Endothelial cell of umbilical vein (primary cell): ENCODE measurements at regions not wholly inside any gene's neighbourhood (a gene's known extent, or its start where the extent isn't known, plus 50 kb on each side); places are given as distances from the start of the nearest gene placed in this dataset.

Experiments
- BruUV-seq: library from RNA; stranded (reverse); fragments of 400-500 nt; replicated peaks from 2 replicates; lab custom pipeline; 2021; lab: Mats Ljungman, UMichigan
- CTCF ChIA-PET: fragments of 300-600, 350-600 bp; sonication (Branson Sonifier 250); formaldehyde crosslinking; loops from one replicate; lab custom pipeline; 2021; ENCODE audit warnings: antibody characterized with exemption, inconsistent platforms; lab: Charles Lee
- POLR2A ChIA-PET: fragments of 300-600, 350-600 bp; sonication (Branson Sonifier 250); formaldehyde crosslinking; loops from one replicate; lab custom pipeline; 2021; ENCODE audit warnings: antibody characterized with exemption, inconsistent platforms; lab: Charles Lee
- DNase-seq: peaks from one replicate; pipeline ENCODE4 v3.0.0-alpha.2; 2011; ENCODE audit warnings: low read depth, low spot score
- FAIRE-seq: peaks from 2 replicates; lab custom pipeline; 2011; peaks lifted over from hg19 to GRCh38; lab: Jason Lieb, UNC
- H2AFZ ChIP-seq: 2 replicates; pipeline ENCODE4 v1.6.0; 2012; ENCODE audit warnings: low read depth, low read length, control low read depth, inconsistent platforms
- H3K27ac ChIP-seq: 2 replicates; pipeline ENCODE4 v1.5.1; 2011; ENCODE audit warnings: low read depth, mild to moderate bottlenecking, control low read depth, low read length, moderate library complexity; ENCODE audit not compliant: insufficient read depth
- H3K27me3 ChIP-seq, 2 experiments: 2 replicates each; pipeline versions ENCODE4 v1.6.0 to v1.6.1; 2011; ENCODE audit warnings: low read length in 2 of 2, mixed read lengths in 1 of 2; ENCODE audit not compliant: control insufficient read depth in 2 of 2, insufficient read depth in 2 of 2
- H3K36me3 ChIP-seq, 2 experiments: 2 replicates in 1 of 2; 3 replicates in 1 of 2; pipeline ENCODE4 v1.5.1; 2011; ENCODE audit warnings: low read length in 2 of 2, mild to moderate bottlenecking in 1 of 2, moderate library complexity in 1 of 2; ENCODE audit not compliant: control insufficient read depth in 2 of 2, insufficient read depth in 2 of 2; ENCODE audit errors: extremely low read depth in 1 of 2
- H3K4me1 ChIP-seq: 3 replicates; pipeline ENCODE4 v1.5.1; 2011; ENCODE audit warnings: mild to moderate bottlenecking, low read length; ENCODE audit not compliant: control insufficient read depth, insufficient read depth; ENCODE audit errors: extremely low read depth
- H3K4me2 ChIP-seq: 2 replicates; pipeline ENCODE4 v1.6.1; 2011; ENCODE audit warnings: low read length, control low read depth, mixed read lengths; ENCODE audit not compliant: insufficient read depth
- H3K4me3 ChIP-seq, 3 experiments: fragments of 200-600 bp in 1 of 3; sonication (generic), shearing (Covaris generic) in 1 of 3; replicated peaks in 1 of 3; 2 replicates each; pipeline ENCODE4 v1.5.1; 2011 to 2016; ENCODE audit warnings: control low read depth in 3 of 3, low read length in 3 of 3, mild to moderate bottlenecking in 2 of 3, inconsistent platforms in 1 of 3, low read depth in 1 of 3, moderate library complexity in 1 of 3; ENCODE audit not compliant: insufficient read depth in 1 of 3
- H3K79me2 ChIP-seq: 2 replicates; pipeline ENCODE4 v1.6.0; 2012; ENCODE audit warnings: low read length, inconsistent platforms; ENCODE audit not compliant: control insufficient read depth, insufficient read depth
- H3K9ac ChIP-seq: replicated peaks from 2 replicates; pipeline ENCODE3; 2011; ENCODE audit warnings: low read length, control low read depth; ENCODE audit not compliant: insufficient read depth; ENCODE audit errors: extremely low read depth
- H3K9me1 ChIP-seq: replicated peaks from 3 replicates; pipeline ENCODE4 v1.6.0; 2011; ENCODE audit warnings: mild to moderate bottlenecking, low read length; ENCODE audit not compliant: control insufficient read depth, insufficient read depth; ENCODE audit errors: extremely low read depth
- H3K9me3 ChIP-seq: replicated peaks from 2 replicates; pipeline ENCODE4 v1.5.1; 2012; ENCODE audit warnings: low read length, inconsistent platforms; ENCODE audit not compliant: control insufficient read depth, insufficient read depth
- H4K20me1 ChIP-seq: replicated peaks from 2 replicates; pipeline ENCODE3; 2011; ENCODE audit warnings: mild to moderate bottlenecking, low read length; ENCODE audit not compliant: control insufficient read depth, insufficient read depth; ENCODE audit errors: extremely low read depth
- EZH2 ChIP-seq: IDR thresholded peaks from 2 replicates; pipeline ENCODE4 v1.6.1; 2012; ENCODE audit warnings: borderline replicate concordance, low read depth, mild to moderate bottlenecking, moderate library complexity, low read length, inconsistent platforms; ENCODE audit not compliant: severe bottlenecking
- GATA2 ChIP-seq: IDR thresholded peaks from 2 replicates; pipeline ENCODE4 v1.7.0; 2011; ENCODE audit warnings: low read depth, mild to moderate bottlenecking, moderate library complexity, mixed read lengths, low read length; ENCODE audit not compliant: insufficient read length, insufficient read depth
- JUN ChIP-seq: IDR thresholded peaks from 2 replicates; pipeline ENCODE4 v1.6.1; 2011; ENCODE audit warnings: borderline replicate concordance, low read depth; ENCODE audit not compliant: insufficient read length, insufficient read depth
- MAX ChIP-seq: IDR thresholded peaks from 2 replicates; pipeline ENCODE4 v1.6.1; 2011; ENCODE audit not compliant: insufficient read depth, insufficient read length
- MYC ChIP-seq: IDR thresholded peaks from one replicate; pipeline ENCODE4 v1.6.1; 2011; ENCODE audit warnings: mild to moderate bottlenecking, low read depth, low read length
- POLR2A ChIP-seq: IDR thresholded peaks from 2 replicates; pipeline ENCODE4 v1.6.1; 2012; ENCODE audit warnings: low read depth, mild to moderate bottlenecking, control low read depth, low read length
- POLR2AphosphoS5 ChIP-seq: IDR thresholded peaks from 2 replicates; pipeline ENCODE4 v1.6.1; 2012; ENCODE audit warnings: low read depth, mild to moderate bottlenecking, control low read depth, low read length, moderate library complexity; ENCODE audit not compliant: insufficient read depth
- dilution Hi-C: fragments of 300-500 bp; cut with MboI; formaldehyde crosslinking; loops from one replicate; pipeline ENCODE4 v1.15.0; 2019; ENCODE audit warnings: low sequenced_read_pairs; ENCODE audit not compliant: extremely low pct_ligation_motif_present
- intact Hi-C: fragments of 100-400 bp; cut with micrococcal nuclease; formaldehyde crosslinking; loops from one replicate; pipeline ENCODE4 v1.10.0; 2022
- TF ChIP-seq, protein P1 (sequence below), 2 donors: IDR thresholded peaks; 1 replicate in 1 of 2; 2 replicates in 1 of 2; pipeline ENCODE4 v1.5.1; 2011; ENCODE audit warnings: low read length in 2 of 2, mild to moderate bottlenecking in 2 of 2, moderate library complexity in 2 of 2, control low read depth in 1 of 2, inconsistent platforms in 1 of 2, low read depth in 1 of 2; ENCODE audit not compliant: insufficient read depth in 1 of 2; ENCODE audit errors: extremely low read depth in 1 of 2

- FAIRE-seq (no peak), DNase-seq (no peak)
- Histone ChIP-seq H3K9me3 (no peaks in the 10 kb centered on the region), H3K27ac (no peak overlapping the region), H4K20me1 (no peaks in the 10 kb centered on the region), H3K36me3 (no peaks in the 10 kb centered on the region), H3K9me1 (no peaks in the 10 kb centered on the region), H3K4me1 (no peaks in the 10 kb centered on the region), H3K9ac (no peak overlapping the region), H3K27me3 (no peaks in the 10 kb centered on the region), H3K4me2 (no peak overlapping the region), H3K4me3 (no peak overlapping the region), H2AFZ (no peak overlapping the region), H3K79me2 (no peaks in the 10 kb centered on the region)
- BruUV-seq = no TSS peak
- dilution Hi-C loops = no loop called here
- TF ChIP-seq MAX (no peak), POLR2AphosphoS5 (no peak), EZH2 (no peak), JUN (no peak), GATA2 (no peak), POLR2A (no peak), MYC (no peak)
- TF ChIP-seq, protein P1, sequence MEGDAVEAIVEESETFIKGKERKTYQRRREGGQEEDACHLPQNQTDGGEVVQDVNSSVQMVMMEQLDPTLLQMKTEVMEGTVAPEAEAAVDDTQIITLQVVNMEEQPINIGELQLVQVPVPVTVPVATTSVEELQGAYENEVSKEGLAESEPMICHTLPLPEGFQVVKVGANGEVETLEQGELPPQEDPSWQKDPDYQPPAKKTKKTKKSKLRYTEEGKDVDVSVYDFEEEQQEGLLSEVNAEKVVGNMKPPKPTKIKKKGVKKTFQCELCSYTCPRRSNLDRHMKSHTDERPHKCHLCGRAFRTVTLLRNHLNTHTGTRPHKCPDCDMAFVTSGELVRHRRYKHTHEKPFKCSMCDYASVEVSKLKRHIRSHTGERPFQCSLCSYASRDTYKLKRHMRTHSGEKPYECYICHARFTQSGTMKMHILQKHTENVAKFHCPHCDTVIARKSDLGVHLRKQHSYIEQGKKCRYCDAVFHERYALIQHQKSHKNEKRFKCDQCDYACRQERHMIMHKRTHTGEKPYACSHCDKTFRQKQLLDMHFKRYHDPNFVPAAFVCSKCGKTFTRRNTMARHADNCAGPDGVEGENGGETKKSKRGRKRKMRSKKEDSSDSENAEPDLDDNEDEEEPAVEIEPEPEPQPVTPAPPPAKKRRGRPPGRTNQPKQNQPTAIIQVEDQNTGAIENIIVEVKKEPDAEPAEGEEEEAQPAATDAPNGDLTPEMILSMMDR (IDR thresholded peaks at IDR 0.05; ENCODE audit: extremely low read depth in 1 of 2, insufficient read depth in 1 of 2, low read depth in 1 of 2, low read length in 2 of 2) = no peak
- ChIA-PET CTCF (no interaction called here), POLR2A (no interaction called here)
- intact Hi-C loops = no loop called here
Observed at GRCh38 chr13:109586509-109587346, 199.7 kb downstream of the IRS2 start.
